Stimulated activated naive CD4-positive, alpha-beta T cell treated with Interleukin-2 at 50 U/mL for 16 hours (primary cell): ENCODE measurements at regions not wholly inside any gene's neighbourhood (a gene's known extent, or its start where the extent isn't known, plus 50 kb on each side); places are given as distances from the start of the nearest gene placed in this dataset.
A peak's percentile ranks its signal among the peaks of the same experiment; 100 is the strongest.
"Not testable (repeated sequence)": the region's sequence is repeated elsewhere in the genome, so short reads cannot be mapped to it uniquely, and the experiment has no call there.

Experiments
- DNase-seq: peaks from one replicate; lab custom pipeline; 2025; lab: John Stamatoyannopoulos, UW

DNA sequence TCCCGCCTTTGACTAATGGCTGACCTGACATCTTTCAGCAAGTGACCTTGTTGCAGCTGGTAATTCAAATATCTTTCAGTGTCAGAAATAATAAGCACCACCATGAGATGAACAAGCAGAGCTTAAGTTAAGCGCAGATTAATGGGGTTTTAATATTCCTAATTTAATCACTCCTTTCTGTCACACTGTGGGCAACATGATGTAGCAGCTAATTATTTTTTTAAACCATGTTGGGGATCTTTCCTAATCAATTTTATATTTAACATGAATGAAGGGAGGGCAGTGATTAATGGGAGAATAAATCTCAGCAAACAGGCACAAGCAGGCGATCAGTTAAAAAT is 353.6 kb upstream of the TNRC6C start:
- DNase-seq, result no peak

- DNase-seq, result no peak
Measured at GRCh38 chr17:77606146-77606864, 352.2 kb upstream of the TNRC6C start.

- DNase-seq, result no peak
Measured at GRCh38 chr17:77606865-77607210, 351.7 kb upstream of the TNRC6C start.

DNA sequence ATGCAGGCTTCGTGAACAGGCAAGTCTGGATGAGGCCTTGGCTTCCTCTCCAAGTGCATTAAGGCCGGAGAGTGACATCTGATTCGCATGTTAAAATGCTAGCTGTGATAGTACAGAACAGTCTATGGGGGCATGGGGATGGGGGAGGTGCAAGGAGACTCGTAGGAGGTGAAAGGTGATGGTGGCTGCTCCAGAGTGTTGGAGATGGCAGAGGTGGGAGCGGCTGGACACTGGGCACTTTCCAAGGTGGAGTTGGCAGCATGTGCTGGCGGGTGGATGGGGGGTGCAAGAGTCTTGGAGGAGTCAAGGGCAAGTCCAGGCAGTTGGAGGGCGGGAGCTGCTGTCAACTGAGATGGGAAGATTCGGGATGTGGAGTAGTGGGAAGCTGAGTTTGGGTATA is 350.9 kb upstream of the TNRC6C start:
- DNase-seq, result no peak

DNA sequence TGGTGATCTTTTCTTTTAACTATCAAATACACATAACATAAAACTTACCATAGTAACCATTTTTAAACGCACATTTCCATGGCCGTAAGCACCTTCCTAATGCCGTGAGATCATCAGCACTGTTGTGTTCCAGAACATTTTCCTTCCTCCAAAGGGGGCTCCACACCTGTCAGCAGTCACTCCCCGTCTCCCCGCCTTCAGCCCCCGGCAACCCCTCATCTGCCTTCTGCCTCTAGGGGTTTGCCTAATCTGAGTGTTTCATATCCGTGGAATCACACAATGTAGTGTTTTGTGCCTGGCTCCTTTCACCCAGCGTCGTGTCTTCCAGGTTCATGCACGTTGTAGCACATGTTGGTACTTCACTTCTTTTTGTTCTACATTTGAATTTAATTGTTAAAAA is 350.1 kb upstream of the TNRC6C start:
- no peak for DNase-seq

DNA sequence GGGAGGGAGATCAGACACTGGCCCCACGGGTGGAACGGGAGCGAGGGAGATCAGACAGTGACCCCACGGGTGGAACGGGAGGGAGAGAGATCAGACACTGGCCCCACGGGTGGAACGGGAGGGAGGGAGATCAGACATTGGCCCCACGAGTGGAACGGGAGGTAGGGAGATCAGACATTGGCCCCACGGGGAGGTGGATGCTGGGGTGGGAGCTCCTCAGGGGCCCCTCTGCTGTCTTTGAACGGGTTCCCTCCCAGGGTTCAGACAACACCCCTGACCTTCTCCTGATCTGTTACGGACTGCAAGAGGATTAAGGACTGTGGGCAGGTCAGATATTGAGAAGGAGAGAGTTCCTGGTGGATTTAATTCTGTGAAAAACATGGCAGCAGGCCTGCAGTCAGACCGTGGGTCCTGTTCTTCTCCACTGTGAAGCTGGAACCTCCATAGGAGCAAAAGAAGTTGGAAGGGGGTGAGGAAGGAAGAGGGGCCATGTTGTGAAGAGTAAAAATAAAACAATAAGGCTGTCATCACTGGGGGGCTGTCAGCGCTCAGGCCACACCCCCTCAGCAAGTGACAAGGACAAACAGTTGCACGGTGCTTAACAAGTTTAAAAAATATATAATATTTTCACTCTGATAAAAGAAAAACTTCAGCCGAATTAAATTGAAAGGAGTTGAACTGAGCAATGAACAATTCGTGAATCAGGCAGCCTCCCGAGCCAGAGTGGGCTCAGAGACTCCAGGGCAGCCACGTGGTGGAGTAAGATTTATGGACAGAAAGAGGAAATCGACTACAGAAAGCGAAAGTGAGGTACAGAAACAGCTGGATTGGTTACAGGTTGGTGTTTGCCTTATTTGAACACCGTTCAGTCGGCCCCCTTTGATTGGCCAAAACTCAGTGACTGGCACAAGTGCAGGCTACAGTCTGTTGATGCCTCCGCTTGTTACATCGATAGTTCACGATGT is 348.7 kb upstream of the TNRC6C start:
- peak; percentile 43 for DNase-seq

GRCh38 chr17:77610518-77610893 is 348.0 kb upstream of the TNRC6C start:
- no peak for DNase-seq

DNA sequence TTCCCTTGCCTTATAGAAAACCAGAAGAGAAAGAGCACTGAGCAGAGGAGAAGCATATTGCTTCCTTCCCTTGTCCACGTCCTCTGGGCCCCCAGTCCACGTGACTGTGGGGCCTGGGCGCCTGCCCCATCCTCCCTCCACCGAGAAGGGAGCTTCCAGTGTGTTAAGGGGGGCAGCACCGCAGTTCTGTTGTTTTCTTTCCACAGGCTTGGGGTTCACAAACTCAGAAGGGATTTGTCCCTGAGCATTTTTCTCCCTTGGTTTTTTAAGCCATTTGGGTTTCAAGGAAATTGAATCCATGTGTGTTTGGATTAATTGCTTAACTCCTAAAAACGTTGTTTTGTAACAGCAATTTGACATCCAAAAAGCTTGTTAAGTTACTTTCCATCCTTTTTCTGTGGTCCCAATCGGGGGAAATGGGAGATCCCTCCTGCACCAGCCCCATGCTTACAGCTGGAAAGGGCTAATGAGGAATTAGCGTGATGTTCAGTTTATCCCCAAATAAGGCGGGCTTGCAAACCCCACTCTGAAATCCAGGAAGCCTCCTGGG is 347.5 kb upstream of the TNRC6C start:
- DNase-seq, result no peak

GRCh38 chr17:77611791-77612502 is 346.6 kb upstream of the TNRC6C start:
- no peak for DNase-seq

DNA sequence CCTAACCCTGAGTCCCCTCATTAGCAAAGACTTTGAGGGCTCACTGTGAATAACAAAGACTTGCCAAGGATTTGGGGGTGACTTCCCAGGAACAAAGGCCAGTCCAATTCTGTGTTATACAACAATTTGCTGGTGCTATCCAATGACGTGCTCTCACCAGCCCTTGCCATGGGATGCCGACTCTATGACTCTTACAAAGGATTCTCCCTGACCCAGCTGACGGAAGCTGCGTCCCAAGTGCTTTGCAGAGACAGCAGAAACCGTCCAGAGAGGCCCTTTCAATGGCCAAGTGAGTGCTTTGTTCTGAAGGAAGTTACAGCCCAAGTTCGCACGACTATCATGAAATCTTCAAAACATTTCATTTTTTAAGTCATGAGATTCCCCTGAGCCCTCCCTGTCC is 345.3 kb upstream of the TNRC6C start:
- DNase-seq, result no peak

GRCh38 chr17:77613627-77614026 is 344.9 kb upstream of the TNRC6C start:
- DNase-seq, result no peak

DNA sequence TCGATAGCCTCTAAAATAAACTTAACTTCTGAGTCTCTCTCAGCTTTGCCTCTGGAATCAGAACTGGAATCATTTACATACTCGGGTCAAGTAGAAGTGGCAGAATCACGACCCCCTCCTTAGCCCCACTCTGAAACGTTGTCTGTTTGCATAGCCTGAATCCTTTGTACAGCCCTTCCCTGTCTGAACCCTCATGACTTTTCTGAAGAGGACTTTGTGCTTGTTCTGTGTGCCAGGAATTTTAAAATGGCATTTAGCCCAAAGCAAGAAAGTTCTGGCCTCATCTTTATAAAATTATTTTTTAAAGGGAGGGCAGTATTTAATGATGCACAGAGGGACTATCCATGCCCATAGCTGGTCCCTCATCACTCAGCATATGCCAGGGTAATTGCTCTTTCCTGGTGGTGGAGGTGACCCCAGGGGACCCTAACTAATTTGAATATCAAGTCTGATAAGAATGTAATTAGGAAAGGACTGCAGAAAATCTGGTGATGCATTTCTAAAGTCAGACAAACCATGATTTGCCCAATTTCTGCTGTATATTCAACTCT is 342.7 kb upstream of the TNRC6C start:
- DNase-seq, result no peak

DNA sequence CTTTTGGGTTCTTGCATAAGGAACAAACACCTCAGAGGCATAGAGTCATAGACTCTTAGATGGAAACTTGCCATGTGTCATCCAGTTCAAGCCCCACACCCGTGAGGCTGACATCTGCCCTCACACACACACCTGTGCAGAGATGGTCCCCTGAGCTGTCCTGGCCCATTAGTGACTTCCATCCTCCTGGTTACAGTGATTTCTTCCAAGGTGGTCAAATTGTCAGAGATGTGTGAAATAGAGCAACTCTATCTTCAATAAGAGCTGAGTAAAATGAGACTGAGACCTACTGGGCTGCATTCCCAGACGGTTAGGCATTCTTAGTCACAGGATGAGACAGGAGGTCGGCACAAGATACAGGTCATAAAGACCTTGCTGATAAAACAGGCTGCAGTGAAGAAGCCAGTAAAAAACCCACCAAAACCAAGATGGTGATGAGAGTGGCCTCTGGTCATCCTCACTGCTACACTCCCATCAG is 342.2 kb upstream of the TNRC6C start:
- no peak for DNase-seq

DNA sequence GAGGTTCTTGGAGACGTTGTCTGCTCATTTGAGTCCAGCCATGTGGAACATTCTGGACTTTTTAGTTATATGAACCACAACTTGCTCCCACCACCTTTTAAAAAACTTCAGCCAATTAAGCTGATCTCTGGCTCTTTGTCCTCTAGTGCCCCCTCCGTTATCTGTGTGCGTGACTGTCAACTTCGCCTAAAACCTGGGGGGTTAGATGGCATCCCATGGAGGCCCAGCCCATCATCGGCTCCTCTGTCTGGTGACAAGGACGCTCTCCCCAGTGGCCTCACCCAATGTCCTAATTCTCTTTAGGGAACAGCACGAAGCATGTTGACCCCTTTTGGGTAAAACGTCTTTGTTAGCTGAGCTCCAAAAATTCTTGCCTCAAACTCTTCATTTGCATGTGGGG is 341.0 kb upstream of the TNRC6C start:
- DNase-seq, result no peak

- no peak for DNase-seq
Measured at GRCh38 chr17:77618173-77618572, 340.3 kb upstream of the TNRC6C start.

DNA sequence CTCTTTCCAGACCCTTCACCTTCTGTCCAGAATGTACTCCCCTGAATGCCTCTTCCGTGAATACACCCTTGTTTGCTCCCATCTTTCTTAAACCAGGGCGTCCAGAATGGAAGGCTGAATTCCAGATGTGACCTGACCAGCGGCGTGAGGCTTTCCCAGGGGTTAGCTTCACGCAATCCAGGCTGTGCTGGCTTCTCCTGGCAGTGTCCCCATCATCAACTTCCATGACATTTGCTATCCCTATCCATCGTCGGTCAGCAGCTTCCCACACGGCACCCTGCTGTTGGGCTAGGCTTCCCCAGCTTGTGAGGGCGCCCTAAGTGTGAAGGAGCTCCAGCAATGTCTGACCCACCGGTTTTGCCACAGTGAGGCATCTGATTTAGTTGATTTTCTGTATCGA is 339.8 kb upstream of the TNRC6C start:
- DNase-seq, result no peak

GRCh38 chr17:77619326-77619725 is 339.2 kb upstream of the TNRC6C start:
- DNase-seq, result no peak

DNA sequence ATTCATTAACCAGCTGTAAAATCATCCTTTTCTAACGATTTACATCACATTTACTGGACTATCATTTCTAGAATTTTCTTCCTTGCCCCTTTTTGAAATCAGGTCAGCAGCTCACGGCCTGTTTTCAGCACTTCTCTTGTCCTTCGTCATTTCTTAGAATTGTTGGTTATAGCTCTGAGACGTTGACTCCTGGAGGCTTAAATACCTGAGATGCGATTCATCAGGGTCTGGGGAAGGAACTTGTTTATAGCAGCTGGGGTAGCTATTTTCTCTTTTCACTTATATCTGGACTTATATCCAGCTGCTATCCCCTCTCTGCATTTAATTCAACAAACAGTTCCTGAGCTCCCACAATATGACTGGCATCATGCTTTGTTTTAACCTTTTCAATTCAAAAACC is 338.7 kb upstream of the TNRC6C start:
- no peak for DNase-seq

- no peak for DNase-seq
Measured at GRCh38 chr17:77620282-77620681, 338.2 kb upstream of the TNRC6C start.

DNA sequence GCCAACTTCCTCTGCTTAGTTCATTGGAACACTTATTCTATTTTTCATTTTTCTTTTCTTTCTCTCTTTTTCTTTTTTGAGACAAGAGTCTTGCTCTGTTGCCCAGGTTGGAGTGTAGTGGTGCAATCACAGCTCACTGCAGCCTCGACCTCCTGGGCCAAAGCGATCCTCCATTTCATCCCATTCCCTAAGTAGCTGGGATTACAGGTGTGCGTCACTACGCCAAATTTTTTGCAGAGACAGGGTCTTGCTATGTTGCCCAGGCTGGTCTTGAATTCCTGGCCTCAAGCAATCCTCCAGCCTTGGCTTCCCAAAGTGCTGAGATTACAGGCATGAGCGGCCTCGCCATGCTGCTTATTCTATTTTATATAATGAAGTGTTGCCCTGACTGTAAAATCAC is 336.4 kb upstream of the TNRC6C start:
- DNase-seq, result not testable (repeated sequence)

GRCh38 chr17:77622647-77623046 is 335.9 kb upstream of the TNRC6C start:
- DNase-seq, result no peak

- DNase-seq, result not testable (repeated sequence)
Measured at GRCh38 chr17:77623321-77623720, 335.2 kb upstream of the TNRC6C start.
